B cell (primary cell): ENCODE measurements at regions not wholly inside any gene's neighbourhood (a gene's known extent, or its start where the extent isn't known, plus 50 kb on each side); places are given as distances from the start of the nearest gene placed in this dataset.

Experiments
- ATAC-seq: fragments of 200-7000 bp; cut with Tn5 transposase; one replicate; pipeline ENCODE4 v1.10.0; 2021; ENCODE audit warnings: low read depth, mild to moderate bottlenecking, moderate number of reproducible peaks, moderate library complexity
- CTCF ChIA-PET: fragments of 350-600 bp; sonication (Branson Sonifier 250); formaldehyde crosslinking; loops from one replicate; lab custom pipeline; 2021; ENCODE audit warnings: antibody characterized with exemption, inconsistent platforms; lab: Charles Lee
- POLR2A ChIA-PET: fragments of 350-600 bp; sonication (Branson Sonifier 250); formaldehyde crosslinking; loops from one replicate; lab custom pipeline; 2021; ENCODE audit warnings: antibody characterized with exemption; lab: Charles Lee
- DNase-seq: peaks from one replicate; pipeline ENCODE4 v3.0.0; 2013
- H2AFZ ChIP-seq: 2 replicates; pipeline ENCODE4 v1.6.1; 2012; ENCODE audit warnings: mild to moderate bottlenecking, low read depth, low read length; ENCODE audit not compliant: insufficient read depth, poor library complexity, severe bottlenecking
- H3K27ac ChIP-seq, 2 donors: 1 replicate in 1 of 2; 2 replicates in 1 of 2; pipeline ENCODE4 v1.5.1; 2012 to 2013; ENCODE audit warnings: low read length in 2 of 2, mild to moderate bottlenecking in 2 of 2, moderate library complexity in 1 of 2
- H3K27me3 ChIP-seq, 4 experiments: fragments of 200-600 bp in 1 of 4; sonication (generic) in 1 of 4; replicated peaks in 1 of 4; 1 replicate in 2 of 4; 2 replicates in 2 of 4; pipeline versions ENCODE4 v1.6.1 to v1.7.0; 2013 to 2016; ENCODE audit warnings: low read length in 3 of 4, mild to moderate bottlenecking in 2 of 4, mixed read lengths in 1 of 4, moderate library complexity in 1 of 4; ENCODE audit not compliant: insufficient read depth in 4 of 4, control insufficient read depth in 3 of 4; ENCODE audit errors: control extremely low read depth in 1 of 4
- H3K36me3 ChIP-seq, 2 experiments: replicated peaks in 1 of 2; 1 replicate in 1 of 2; 2 replicates in 1 of 2; pipeline versions ENCODE4 v1.6.1 to v1.7.1; 2013; ENCODE audit warnings: low read length in 1 of 2; ENCODE audit not compliant: insufficient read depth in 2 of 2, control insufficient read depth in 1 of 2; ENCODE audit errors: control extremely low read depth in 1 of 2, extremely low read depth in 1 of 2
- H3K4me1 ChIP-seq, 2 donors: fragments of 200-600 bp in 1 of 2; sonication (generic) in 1 of 2; 1 replicate in 1 of 2; 2 replicates in 1 of 2; pipeline versions ENCODE4 v1.5.1 to v1.6.1; 2013 to 2017; ENCODE audit warnings: low read length in 2 of 2; ENCODE audit not compliant: control insufficient read depth in 2 of 2, insufficient read depth in 2 of 2
- H3K4me2 ChIP-seq: replicated peaks from 2 replicates; pipeline ENCODE3; 2012; ENCODE audit warnings: mild to moderate bottlenecking, low read depth, low read length; ENCODE audit not compliant: poor library complexity, severe bottlenecking
- H3K4me3 ChIP-seq, 5 experiments: fragments of 200-600 bp in 1 of 5; sonication (generic) in 1 of 5; 1 replicate in 3 of 5; 2 replicates in 2 of 5; pipeline versions ENCODE4 v1.5.1 to v1.7.0; 2011 to 2016; ENCODE audit warnings: low read length in 4 of 5, mild to moderate bottlenecking in 4 of 5, low read depth in 2 of 5, control low read depth in 1 of 5, moderate library complexity in 1 of 5; ENCODE audit not compliant: insufficient read depth in 1 of 5; ENCODE audit errors: control extremely low read depth in 1 of 5, extremely low read depth in 1 of 5
- H3K79me2 ChIP-seq: fragments of 200-600 bp; sonication (generic); one replicate; pipeline ENCODE4 v1.6.0; 2016; ENCODE audit warnings: low read length; ENCODE audit not compliant: control insufficient read depth, insufficient read depth
- H3K9ac ChIP-seq: fragments of 200-600 bp; sonication (generic); 2 replicates; pipeline ENCODE4 v1.6.1; 2017; ENCODE audit warnings: mild to moderate bottlenecking, low read length, moderate library complexity
- H3K9me3 ChIP-seq, 3 donors: one replicate each; pipeline versions ENCODE4 v1.6.1 to v1.7.1; 2013; ENCODE audit warnings: low read length in 2 of 3; ENCODE audit not compliant: control insufficient read depth in 2 of 3, insufficient read depth in 1 of 3; ENCODE audit errors: control extremely low read depth in 1 of 3
- H4K20me1 ChIP-seq: 2 replicates; pipeline ENCODE4 v1.6.0; 2012; ENCODE audit warnings: mild to moderate bottlenecking, low read length; ENCODE audit not compliant: insufficient read depth, control insufficient read depth, poor library complexity, severe bottlenecking
- H3K27ac Mint-ChIP-seq: one replicate; pipeline ENCODE4 v1.8.0; 2021; ENCODE audit warnings: mixed read lengths
- H3K27me3 Mint-ChIP-seq: one replicate; pipeline ENCODE4 v1.8.0; 2021; ENCODE audit warnings: mixed read lengths
- H3K4me1 Mint-ChIP-seq: one replicate; pipeline ENCODE4 v1.8.0; 2021; ENCODE audit warnings: mixed read lengths
- H3K4me3 Mint-ChIP-seq: one replicate; pipeline ENCODE4 v1.8.0; 2021; ENCODE audit warnings: mixed read lengths
- H3K9me3 Mint-ChIP-seq: one replicate; pipeline ENCODE4 v1.8.0; 2022; ENCODE audit warnings: mixed read lengths; ENCODE audit not compliant: insufficient read depth
- CTCF ChIP-seq: fragments of 200-600 bp; IDR thresholded peaks from one replicate; pipeline ENCODE4 v1.8.0; 2022; ENCODE audit warnings: antibody characterized with exemption, mild to moderate bottlenecking
- EZH2 ChIP-seq: IDR thresholded peaks from 2 replicates; pipeline ENCODE4 v1.6.1; 2012; ENCODE audit warnings: borderline replicate concordance, low read depth, mild to moderate bottlenecking, moderate library complexity, low read length; ENCODE audit not compliant: insufficient read depth, poor library complexity, severe bottlenecking
- WGBS: methylation state at CpG from one replicate; pipeline ENCODE4 v1.1.5; 2013; ENCODE audit warnings: missing lambda C conversion rate; ENCODE audit not compliant: insufficient coverage; 5-methylcytosine and 5-hydroxymethylcytosine counted together
- intact Hi-C: fragments of 100-400 bp; cut with micrococcal nuclease; formaldehyde crosslinking; loops from one replicate; pipeline ENCODE4 v1.10.0; 2022

GRCh38 chr20:46805836-46806235 is 88.8 kb upstream of the EYA2 start:
- no peak overlapping the region for H3K4me3 Mint-ChIP-seq
- no peak overlapping the region for H3K27ac ChIP-seq
- H3K9ac ChIP-seq = no peak overlapping the region
- no peaks in the 10 kb centered on the region for H3K4me1 Mint-ChIP-seq
- H3K9me3 Mint-ChIP-seq = no peaks in the 10 kb centered on the region
- no peaks in the 10 kb centered on the region for H3K79me2 ChIP-seq
- ChIA-PET POLR2A (no interaction called here), CTCF (no interaction called here)
- intact Hi-C loops = no loop called here
- ATAC-seq = no peak
- H3K27ac Mint-ChIP-seq = no peak overlapping the region
- TF ChIP-seq CTCF = no peak
- TF ChIP-seq EZH2 = no peak
- H4K20me1 ChIP-seq = no peaks in the 10 kb centered on the region
- H3K9me3 ChIP-seq = no peaks in the 10 kb centered on the region
- peaks cover 47% of the 10 kb centered on the region for H3K27me3 Mint-ChIP-seq
- peaks cover 0 to 6% (median 3%) of the 10 kb centered on the region in 4 experiments for H3K27me3 ChIP-seq
- H2AFZ ChIP-seq = no peak overlapping the region
- WGBS = 94% methylated on average over 2 of the region's 9 CpGs
- H3K4me1 ChIP-seq = no peaks in the 10 kb centered on the region
- no peak for DNase-seq
- H3K4me2 ChIP-seq = no peak overlapping the region
- no peaks in the 10 kb centered on the region for H3K36me3 ChIP-seq
- H3K4me3 ChIP-seq = no peak overlapping the region

DNA sequence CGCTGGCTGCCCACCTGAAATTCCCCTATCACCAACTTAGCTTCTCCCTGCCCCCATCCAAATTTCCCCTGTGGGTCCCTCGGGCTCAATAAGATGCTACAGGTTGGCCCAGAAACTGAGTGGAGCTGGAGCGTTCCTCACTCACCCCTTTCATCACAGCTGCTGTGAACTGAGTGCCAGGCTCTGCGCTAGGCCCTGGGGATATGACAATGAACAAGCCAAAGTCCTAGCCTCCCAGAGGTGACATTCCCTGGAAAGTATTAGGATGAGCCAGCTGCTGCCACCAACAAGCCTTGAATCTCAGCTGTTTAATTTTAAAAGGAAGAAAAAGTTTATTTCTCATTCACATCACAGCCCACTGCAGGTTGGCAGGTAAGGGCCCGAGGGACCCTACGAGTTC is 86.6 kb upstream of the EYA2 start:
- no peak overlapping the region for H2AFZ ChIP-seq
- H3K9me3 ChIP-seq = no peaks in the 10 kb centered on the region
- TF ChIP-seq EZH2 = no peak
- no peak for TF ChIP-seq CTCF
- 84% methylated on average over 4 of the region's 6 CpGs for WGBS
- ChIA-PET CTCF (no interaction called here), POLR2A (no interaction called here)
- H3K27me3 Mint-ChIP-seq = peaks cover 51% of the 10 kb centered on the region
- no peak overlapping the region for H3K4me3 ChIP-seq
- no peak overlapping the region for H3K9ac ChIP-seq
- H3K36me3 ChIP-seq = no peaks in the 10 kb centered on the region
- H3K27me3 ChIP-seq = peaks cover 0 to 18% (median 3%) of the 10 kb centered on the region in 4 experiments
- intact Hi-C loops = no loop called here
- no peak for DNase-seq
- H4K20me1 ChIP-seq = no peaks in the 10 kb centered on the region
- H3K9me3 Mint-ChIP-seq = no peaks in the 10 kb centered on the region
- H3K4me3 Mint-ChIP-seq = no peak overlapping the region
- no peak for ATAC-seq
- no peaks in the 10 kb centered on the region for H3K4me1 Mint-ChIP-seq
- H3K4me1 ChIP-seq = no peaks in the 10 kb centered on the region
- H3K79me2 ChIP-seq = no peaks in the 10 kb centered on the region
- H3K27ac Mint-ChIP-seq = no peak overlapping the region
- H3K27ac ChIP-seq = no peak overlapping the region
- H3K4me2 ChIP-seq = no peak overlapping the region
